ENCODE measurements at regions not wholly inside any gene's neighbourhood (a gene's known extent, or its start where the extent isn't known, plus 50 kb on each side); places are given as distances from the start of the nearest gene placed in this dataset.

GRCh38 chr2:236397681-236398080, 133.5 kb upstream of the ASB18 start:
- intact Hi-C loops (cut with DNase I), result no loop called here
- no peak overlapping the region for H3K4me3 ChIP-seq
- H3K4me1 ChIP-seq (replicated peaks), result no peaks in the 10 kb centered on the region
- no peaks in the 10 kb centered on the region for H3K9me3 ChIP-seq
- no peak overlapping the region for H3K27ac ChIP-seq
- 86% methylated on average over 4 of the region's 4 CpGs for WGBS
- TF ChIP-seq CTCF (IDR thresholded peaks at IDR 0.05), result no peak
- TF ChIP-seq POLR2A (IDR thresholded peaks at IDR 0.05), result no peak
- TF ChIP-seq POLR2AphosphoS5 (IDR thresholded peaks at IDR 0.05), result no peak
- H3K27me3 ChIP-seq (replicated peaks; ENCODE audit: insufficient read depth), result no peaks in the 10 kb centered on the region
- H3K36me3 ChIP-seq, result no peaks in the 10 kb centered on the region
- no peak for DNase-seq (ENCODE audit: low spot score)

- WGBS, result 97% methylated on average over 15 of the region's 15 CpGs
- Histone ChIP-seq H3K4me1 (replicated peaks) (no peaks in the 10 kb centered on the region), H3K4me3 (no peak overlapping the region), H3K9me3 (no peaks in the 10 kb centered on the region), H3K36me3 (no peaks in the 10 kb centered on the region), H3K27me3 (replicated peaks; ENCODE audit: insufficient read depth) (no peaks in the 10 kb centered on the region), H3K27ac (no peak overlapping the region)
- intact Hi-C loops (cut with DNase I), result no loop called here
- no peak for DNase-seq (ENCODE audit: low spot score)
- TF ChIP-seq POLR2A (IDR thresholded peaks at IDR 0.05), result no peak
Observed at GRCh38 chr2:236399409-236399808, 135.2 kb upstream of the ASB18 start.

- no peaks in the 10 kb centered on the region for H3K27me3 ChIP-seq (replicated peaks; ENCODE audit: insufficient read depth)
- H3K9me3 ChIP-seq, result no peaks in the 10 kb centered on the region
- no peak for DNase-seq (ENCODE audit: low spot score)
- no peaks in the 10 kb centered on the region for H3K36me3 ChIP-seq
- H3K4me1 ChIP-seq (replicated peaks), result no peaks in the 10 kb centered on the region
- intact Hi-C loops (cut with DNase I), result no loop called here
- no peak for TF ChIP-seq POLR2AphosphoS5 (IDR thresholded peaks at IDR 0.05)
- H3K4me3 ChIP-seq, result no peak overlapping the region
- no peak overlapping the region for H3K27ac ChIP-seq
- WGBS, result 97% methylated on average over 10 of the region's 10 CpGs
Observed at GRCh38 chr2:236400046-236400574, 135.9 kb upstream of the ASB18 start.

GRCh38 chr2:236400594-236401360, 136.6 kb upstream of the ASB18 start:
- DNase-seq (ENCODE audit: low spot score), result no peak
- intact Hi-C loops (cut with DNase I), result no loop called here
- TF ChIP-seq POLR2A (IDR thresholded peaks at IDR 0.05) (no peak), CTCF (IDR thresholded peaks at IDR 0.05) (no peak), POLR2AphosphoS5 (IDR thresholded peaks at IDR 0.05) (no peak)
- H3K4me3 ChIP-seq, result no peak overlapping the region
- 94% methylated on average over 20 of the region's 20 CpGs for WGBS
- H3K27ac ChIP-seq, result no peak overlapping the region
- H3K27me3 ChIP-seq (replicated peaks; ENCODE audit: insufficient read depth), result no peaks in the 10 kb centered on the region
- no peaks in the 10 kb centered on the region for H3K4me1 ChIP-seq (replicated peaks)
- no peaks in the 10 kb centered on the region for H3K9me3 ChIP-seq
- no peaks in the 10 kb centered on the region for H3K36me3 ChIP-seq

- TF ChIP-seq POLR2AphosphoS5 (IDR thresholded peaks at IDR 0.05), result no peak
- 83% methylated on average over 12 of the region's 12 CpGs for WGBS
- Histone ChIP-seq H3K4me1 (replicated peaks) (no peaks in the 10 kb centered on the region), H3K27me3 (replicated peaks; ENCODE audit: insufficient read depth) (no peaks in the 10 kb centered on the region), H3K9me3 (no peaks in the 10 kb centered on the region), H3K36me3 (no peaks in the 10 kb centered on the region), H3K27ac (no peak overlapping the region), H3K4me3 (no peak overlapping the region)
- DNase-seq (ENCODE audit: low spot score), result no peak
- intact Hi-C loops (cut with DNase I), result no loop called here
Observed at GRCh38 chr2:236402033-236402790, 138.0 kb upstream of the ASB18 start.

- no peak overlapping the region for H3K27ac ChIP-seq
- WGBS, result 93% methylated on average over 4 of the region's 4 CpGs
Observed at GRCh38 chr2:236403125-236403524, 138.9 kb upstream of the ASB18 start.

More at GRCh38 chr2:236403125-236403524, 138.9 kb upstream of the ASB18 start:
- no peaks in the 10 kb centered on the region for H3K9me3 ChIP-seq
- DNase-seq (ENCODE audit: low spot score), result no peak
- no peaks in the 10 kb centered on the region for H3K36me3 ChIP-seq
- H3K4me3 ChIP-seq, result no peak overlapping the region
- H3K27me3 ChIP-seq (replicated peaks; ENCODE audit: insufficient read depth), result no peaks in the 10 kb centered on the region
- intact Hi-C loops (cut with DNase I), result no loop called here
- no peak for TF ChIP-seq CTCF (IDR thresholded peaks at IDR 0.05)
- TF ChIP-seq POLR2A (IDR thresholded peaks at IDR 0.05), result no peak
- no peak for TF ChIP-seq POLR2AphosphoS5 (IDR thresholded peaks at IDR 0.05)
- no peaks in the 10 kb centered on the region for H3K4me1 ChIP-seq (replicated peaks)
